IPS DF 4.7 (cell line): ENCODE measurements at regions not wholly inside any gene's neighbourhood (a gene's known extent, or its start where the extent isn't known, plus 50 kb on each side); places are given as distances from the start of the nearest gene placed in this dataset.

Experiments used
- DNase-seq: peaks from one replicate; pipeline ENCODE4 v3.0.0-alpha.2; 2013; ENCODE audit warnings: low spot score; ENCODE audit errors: extremely low read depth

- DNase-seq = no peak
These were observed 64.3 kb downstream of the MRPL14 start for GRCh38 chr6:44062771-44063560.

GRCh38 chr6:44062105-44062770 is 65.0 kb downstream of the MRPL14 start:
- DNase-seq = no peak

DNA sequence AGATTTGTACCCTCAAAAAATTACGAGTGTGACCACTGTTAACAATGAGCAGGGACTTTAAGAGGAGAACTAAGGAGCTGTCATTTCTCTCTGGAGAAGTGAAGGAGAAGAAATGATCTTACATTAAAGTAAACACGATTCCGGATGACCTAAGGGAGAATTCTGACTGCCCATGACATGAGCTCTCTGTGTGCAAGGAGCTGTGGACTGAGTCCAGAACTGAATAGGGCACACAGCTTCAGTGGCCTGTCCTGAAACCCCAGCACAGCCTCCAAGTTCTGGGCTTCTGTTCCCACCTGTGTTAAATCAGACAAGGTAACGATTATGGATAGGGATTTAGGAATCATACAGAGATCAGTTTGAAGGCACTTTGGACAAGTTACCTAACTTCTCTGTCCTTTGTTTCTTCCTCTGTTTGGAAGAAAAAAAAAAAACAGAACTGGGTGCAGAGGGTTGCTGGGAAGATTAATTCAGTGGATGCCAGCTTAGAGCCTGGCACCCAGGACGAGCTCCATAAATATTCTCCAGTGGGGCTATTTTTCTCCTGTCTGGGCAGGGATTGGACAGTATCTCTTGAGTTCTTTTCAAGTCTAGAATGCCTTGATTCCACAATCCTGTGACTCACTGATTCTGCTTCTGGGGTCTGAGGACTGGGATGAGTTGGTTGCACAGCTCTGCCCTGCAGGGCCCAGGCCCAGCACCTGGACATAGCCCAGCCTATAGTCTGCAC is 65.7 kb downstream of the MRPL14 start:
- DNase-seq = no peak

GRCh38 chr6:44060612-44061374 is 66.5 kb downstream of the MRPL14 start:
- DNase-seq = no peak

- no peak for DNase-seq
These were observed 67.6 kb downstream of the MRPL14 start for GRCh38 chr6:44059359-44060346.

DNA sequence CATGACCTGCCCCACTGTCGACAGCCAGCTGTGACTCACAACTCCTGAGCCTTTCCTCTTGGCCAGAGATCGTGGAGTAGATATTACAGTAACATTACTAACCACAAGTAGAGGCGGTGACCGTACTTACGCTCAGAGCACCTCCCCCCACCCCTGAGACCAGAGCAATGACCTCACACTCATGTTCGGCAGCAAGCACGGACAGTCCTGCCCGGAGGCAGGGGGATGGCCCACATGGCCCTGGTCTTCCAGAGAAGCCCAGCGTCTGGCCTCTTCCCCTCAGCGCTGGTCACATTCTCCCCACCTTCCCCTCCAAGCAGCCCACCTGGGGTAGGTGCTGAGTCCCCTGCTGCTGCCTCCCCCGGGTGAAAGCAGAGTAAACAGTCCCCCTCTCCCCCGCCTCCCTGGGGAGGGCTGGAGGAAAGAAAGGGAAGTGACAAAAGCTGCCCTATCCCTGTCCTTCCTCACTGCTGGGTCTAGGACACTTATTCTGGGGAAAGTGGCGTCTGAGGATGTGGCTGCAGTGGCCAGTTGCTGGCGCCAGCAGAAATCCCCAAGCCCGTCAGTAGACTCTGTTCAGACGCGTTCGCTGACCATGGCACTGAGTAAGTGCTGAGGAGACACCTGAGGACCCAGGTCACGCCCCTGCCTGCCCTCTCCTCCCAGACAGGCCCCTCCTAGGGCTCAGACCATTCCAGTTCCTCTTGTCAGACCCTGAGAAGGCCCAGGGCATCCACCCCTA is 68.5 kb downstream of the MRPL14 start:
- DNase-seq = no peak

DNA sequence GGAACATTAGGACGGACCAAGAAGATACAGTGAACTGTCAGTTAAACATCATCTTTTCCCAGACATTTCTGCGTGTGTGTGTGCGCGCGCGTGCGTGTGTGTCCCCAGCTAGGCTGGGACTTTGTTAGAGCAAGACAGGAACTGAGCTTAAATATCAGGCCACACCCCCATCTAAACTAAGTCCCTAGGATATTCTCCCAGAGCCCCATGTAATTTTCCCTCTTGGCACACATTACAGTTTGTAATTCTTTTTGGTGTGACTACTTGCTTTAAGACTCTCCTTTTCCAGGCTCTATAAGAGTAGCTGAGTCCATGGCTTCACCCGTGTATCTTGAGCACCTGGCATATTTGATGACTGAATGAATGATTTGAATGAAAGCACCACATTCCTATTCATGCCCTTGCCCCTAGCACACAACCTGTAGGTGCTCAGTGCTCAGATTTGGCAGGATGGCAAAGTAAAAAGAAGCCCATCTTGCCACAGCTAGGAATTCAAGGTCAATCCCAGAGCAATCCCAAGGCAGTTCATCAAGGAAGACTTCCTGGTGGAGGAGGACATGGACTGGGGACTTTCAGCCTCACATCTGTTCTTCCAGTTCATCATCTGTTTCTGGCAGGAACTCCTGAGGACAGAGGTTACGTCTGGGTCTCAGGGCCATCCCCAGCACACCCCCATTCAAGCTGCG is 69.2 kb downstream of the MRPL14 start:
- no peak for DNase-seq

DNA sequence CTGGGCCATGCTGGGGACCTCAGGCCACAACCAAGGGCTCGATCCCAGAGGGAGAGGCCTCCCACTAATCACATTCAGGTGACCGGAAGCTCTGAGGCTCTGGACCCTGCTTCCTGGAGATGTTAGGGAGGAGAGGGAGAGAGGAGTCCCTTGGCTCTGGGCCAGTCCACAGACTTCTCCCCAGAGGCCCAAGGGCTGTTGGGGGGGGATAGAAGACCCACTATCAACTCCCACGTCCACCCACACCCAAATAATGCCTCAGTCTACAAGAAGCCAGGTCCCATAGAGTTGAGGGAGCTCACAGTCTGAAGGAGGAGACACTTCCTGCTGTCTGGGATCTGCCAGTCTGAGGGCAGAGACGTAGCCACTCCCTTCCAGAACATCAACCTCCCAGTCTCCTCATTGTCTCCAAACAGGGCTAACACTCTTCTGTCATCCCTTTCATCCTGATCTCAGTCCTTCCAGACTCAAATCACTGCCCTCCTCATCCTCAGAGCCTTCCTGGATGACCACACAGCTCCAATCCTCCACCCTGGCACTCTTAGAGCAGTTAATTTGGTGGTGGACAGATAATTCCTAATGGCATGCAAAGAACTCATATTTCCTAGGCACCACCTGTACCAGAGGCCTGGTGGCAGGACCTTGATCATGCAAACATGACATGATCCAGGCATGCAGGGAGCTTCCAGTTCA is 69.9 kb downstream of the MRPL14 start:
- no peak for DNase-seq

DNA sequence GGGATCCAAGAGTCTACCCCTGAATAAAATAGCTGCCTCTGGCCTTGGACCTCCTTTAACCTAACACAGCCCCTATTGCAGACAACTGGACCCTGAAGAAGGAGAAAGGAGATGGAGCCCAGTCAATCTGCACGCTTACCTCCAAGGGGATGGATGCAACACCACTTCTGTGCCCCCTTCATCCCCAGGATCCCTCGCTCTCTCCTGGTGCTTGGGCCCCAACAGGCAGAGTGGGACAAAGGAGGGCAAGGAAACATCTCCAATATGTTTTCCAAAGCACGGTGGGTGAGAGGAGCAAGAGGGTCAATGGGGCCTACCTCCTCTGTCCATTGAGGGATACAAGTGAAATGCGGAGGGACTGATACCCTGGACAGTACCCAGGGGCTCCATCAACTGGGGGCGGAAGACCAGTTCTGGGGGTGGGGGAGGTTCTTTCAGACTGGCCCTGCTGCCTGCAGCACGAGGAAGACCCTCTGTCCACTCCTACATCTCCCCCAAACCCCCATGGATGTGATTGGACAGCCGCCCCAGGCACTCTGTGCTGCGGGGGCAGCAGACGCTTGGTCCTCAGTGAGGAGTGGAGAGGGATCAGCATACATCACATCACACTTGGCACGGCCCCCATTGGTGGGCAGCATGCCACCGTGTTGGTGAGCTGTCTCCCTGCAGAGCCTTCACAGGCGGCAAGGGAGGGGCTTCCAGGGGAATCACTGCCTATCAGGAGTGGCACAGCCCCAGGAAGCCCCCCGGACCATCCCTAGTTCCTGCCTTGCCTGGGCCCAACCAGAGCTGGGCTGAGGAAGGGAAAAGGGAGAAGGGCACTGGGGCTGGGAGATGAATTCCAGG is 70.6 kb downstream of the MRPL14 start:
- DNase-seq = no peak

- no peak for DNase-seq
These were observed 72.3 kb downstream of the MRPL14 start for GRCh38 chr6:44054721-44055559.

DNA sequence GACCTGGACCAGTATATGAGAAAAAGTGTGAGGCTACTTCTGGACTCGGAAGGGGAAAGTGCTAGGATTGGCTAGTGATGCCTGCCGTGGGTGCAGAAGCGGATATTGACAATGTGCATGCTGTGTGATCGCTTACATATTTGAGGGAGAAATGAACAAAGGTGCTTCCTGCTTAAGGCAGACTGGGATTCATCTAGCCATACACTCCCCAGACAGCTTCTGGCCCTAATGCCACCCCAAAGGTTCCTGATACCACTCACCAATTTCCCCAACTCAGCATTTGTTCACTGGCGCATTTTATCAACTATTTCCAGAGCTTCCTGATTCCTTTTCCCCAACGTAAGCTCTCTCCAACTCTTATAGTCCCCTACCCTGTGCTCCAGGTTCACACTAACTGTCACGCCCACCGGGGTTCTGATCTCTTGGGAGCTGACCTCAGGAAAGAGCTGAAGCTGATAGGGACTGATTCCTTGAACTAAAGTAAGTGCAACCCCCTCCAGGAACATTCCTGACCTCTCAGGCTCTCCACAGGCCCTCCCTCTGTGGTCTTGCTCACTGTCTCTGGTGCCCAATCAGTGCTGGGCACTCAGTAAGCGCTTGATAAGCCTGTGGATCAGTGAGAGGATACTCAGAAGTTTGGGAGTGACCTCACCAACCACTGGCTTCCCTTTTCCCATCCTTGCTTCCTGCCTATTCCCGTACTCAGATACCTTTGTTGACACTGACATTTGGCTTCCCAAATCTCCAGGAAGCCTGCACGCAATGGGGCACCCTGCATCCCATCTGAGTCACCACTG is 73.3 kb downstream of the MRPL14 start:
- DNase-seq = no peak

DNA sequence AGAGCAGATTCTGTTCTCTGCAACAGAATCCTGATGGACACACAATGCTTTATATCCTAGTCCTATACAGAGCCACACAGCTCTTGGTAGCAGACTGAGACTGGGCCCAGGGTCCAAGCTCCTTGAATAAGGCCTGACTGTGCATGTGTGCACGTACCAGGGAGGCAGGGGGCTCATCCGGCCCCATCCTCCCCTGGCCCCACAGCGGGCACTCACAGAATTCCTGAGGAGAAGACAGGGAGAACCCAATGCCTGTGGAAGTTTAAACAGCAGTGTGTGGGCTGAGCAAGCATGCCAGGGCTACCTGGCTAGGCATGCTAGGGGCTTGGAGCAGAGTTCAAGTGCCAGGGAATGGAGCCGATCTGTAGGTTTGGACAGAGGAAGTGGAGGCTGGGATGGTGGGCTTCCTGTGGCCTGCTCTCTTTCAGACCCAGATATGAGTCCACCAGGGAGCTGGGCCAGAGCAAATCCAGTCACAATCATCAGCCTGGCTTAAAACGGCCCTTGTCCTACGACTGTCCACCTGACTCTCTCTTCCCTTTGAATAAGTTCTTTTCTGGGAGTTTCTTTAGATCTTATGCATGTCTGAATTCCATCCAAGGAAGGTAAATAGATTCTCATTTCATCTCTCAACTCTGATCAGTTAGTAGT is 74.0 kb downstream of the MRPL14 start:
- no peak for DNase-seq

GRCh38 chr6:44052419-44053023 is 74.7 kb downstream of the MRPL14 start:
- DNase-seq = no peak

GRCh38 chr6:44051515-44051914 is 75.7 kb downstream of the MRPL14 start:
- DNase-seq = no peak
